Amygdala (tissue), 56 donors: ENCODE measurements at regions not wholly inside any gene's neighbourhood (a gene's known extent, or its start where the extent isn't known, plus 50 kb on each side); places are given as distances from the start of the nearest gene placed in this dataset.

Source experiments
- DNase-seq, 56 donors: peaks; one replicate each; lab custom pipeline; 2025; lab: John Stamatoyannopoulos, UW

DNA sequence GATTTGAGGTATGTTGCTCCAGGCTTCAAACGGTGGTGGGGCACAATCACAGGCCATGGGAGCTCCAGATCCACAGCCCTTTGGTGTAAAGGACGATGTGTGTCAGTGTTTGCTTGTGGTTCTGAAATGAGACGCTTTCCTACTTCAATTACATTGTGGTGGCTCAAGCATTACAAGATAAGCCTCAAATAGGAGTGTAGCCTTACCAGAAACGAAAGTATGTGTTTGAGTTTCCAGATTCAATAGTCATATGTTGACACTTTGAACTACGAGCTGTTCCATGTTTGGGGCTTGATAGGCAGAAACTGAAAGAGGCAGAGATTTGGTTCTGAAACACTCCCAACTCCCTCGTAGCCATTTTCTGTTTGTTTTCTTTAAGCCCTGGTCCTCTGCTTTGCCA lies 187.1 kb downstream of the MYLK4 start:
- no peak for DNase-seq

DNA sequence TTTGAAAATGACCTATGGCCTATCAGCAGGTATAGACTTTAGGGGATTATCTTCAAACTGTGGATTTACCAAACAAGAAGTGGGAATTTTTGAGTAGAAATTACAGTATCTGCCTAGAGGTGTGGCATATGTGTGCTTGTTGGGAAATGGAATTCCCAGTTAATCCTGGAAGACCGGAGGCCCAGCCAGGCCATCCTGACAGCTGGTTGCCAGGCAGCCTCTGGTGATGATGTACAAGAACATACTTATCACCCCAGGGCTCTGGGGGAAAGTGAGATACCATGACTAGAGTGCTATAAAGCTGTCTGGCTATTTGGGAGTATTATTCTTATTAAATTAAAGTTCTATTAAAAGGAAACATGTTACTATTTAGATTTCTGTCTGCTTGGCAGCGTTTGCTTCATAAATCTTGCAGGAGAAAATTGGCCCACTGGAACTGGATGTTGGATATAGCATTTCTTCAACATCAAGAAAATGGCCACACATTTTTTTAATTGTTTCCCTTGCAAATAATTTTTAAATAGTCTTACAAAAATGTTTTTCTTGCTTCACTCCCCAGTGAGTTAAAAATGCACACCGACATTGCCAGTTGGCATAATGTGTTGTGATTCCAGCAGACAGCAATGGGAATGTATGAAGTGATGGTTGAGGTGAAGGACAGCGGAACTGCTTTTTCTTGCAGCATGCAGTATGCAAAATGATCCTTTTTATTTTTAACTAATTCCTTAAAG lies 187.8 kb downstream of the MYLK4 start:
- no peak for DNase-seq

DNA sequence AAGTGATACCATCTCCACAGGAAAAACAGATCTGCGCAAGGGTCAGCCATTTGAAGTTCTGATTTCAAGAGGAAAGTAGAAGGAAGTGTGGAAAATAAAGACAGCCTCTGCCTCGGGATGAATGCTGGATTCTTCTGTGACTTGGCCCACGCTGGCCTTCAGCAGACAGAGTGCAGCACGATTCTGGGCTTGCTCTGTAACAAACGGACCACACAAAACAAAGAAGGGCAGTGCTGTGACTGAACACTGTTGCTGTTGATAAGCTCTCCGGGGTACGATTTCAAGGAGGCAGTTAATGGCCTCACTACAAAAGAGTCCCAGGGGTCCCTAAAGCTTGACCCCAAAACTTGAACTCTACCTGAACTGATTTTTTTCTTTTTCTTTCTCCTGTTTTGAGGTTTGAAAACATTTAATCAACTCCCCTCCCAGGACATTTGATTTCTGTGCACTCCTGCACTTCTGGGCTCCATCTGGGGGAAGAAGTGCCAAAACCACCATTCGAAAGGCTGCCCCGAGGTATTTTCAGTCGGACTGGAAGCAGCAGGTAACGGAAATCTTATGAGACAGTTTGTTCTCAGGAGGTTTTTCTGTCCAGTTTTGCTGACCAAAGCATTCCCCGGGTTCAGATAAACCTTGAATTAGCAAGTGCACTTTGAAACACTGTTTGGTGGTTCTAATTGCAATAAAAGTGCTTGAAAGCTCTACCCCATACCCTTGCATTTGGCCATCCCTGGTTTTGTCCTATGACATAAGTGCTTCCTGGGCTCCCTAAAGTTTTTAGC lies 189.6 kb downstream of the MYLK4 start:
- DNase-seq: peak in 7 of 56 donors; percentile 3 to 30 (median 11)

- DNase-seq: no peak
Measured at GRCh38 chr6:2560140-2560818, 190.4 kb downstream of the MYLK4 start.

GRCh38 chr6:2558861-2559801 lies 191.6 kb downstream of the MYLK4 start:
- no peak for DNase-seq

DNA sequence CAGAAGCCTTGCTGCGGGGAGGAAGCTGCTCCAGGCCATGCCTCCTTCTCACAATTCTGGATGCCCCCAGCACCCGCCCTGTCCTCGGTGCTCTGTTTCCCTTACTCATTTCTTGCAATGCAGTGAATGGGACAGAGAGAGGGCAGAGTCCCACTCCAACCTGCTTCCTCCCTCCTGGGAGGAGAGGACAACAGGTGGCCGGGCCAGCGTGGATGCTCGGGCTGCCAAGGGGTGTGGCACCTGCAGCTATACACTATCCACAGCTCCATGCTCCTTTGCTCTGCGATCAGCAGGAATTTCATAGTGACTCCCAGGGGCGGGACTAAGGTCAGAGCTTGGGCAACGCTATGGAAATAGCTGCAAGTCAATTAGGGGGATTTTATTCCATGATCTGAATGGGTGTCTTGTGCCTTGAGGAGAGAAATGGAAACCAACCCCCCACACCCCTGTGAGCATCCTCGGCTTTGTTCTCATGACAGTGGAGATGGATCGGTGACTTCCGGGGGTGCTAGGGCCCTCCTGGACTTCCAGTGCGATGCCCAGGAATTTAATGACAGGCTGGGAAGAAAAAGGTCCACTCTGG lies 192.5 kb downstream of the MYLK4 start:
- DNase-seq: no peak

GRCh38 chr6:2557181-2557720 lies 193.5 kb downstream of the MYLK4 start:
- no peak for DNase-seq

DNA sequence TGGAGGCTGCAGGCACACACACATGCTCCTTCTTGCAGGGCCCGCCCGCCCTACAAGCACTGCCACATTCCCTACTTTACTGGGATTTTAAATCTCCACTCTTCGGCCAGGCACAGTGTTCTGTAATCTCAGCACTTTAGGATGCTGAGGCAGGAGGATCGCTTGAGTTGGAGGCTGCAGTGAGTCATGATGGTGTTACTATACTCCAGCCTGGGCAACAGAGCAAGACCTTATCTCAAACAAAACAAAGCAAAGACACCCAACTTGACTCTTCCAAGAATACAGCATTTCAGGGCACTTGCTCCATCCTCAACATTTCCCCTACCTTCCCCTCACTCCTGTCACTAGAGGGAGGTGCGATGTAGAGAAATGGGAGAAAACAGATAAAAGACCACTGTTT lies 194.0 kb downstream of the MYLK4 start:
- DNase-seq: no peak

GRCh38 chr6:2554651-2555260 lies 196.0 kb downstream of the MYLK4 start:
- no peak for DNase-seq

- DNase-seq: no peak
Measured at GRCh38 chr6:2552526-2553154, 198.1 kb downstream of the MYLK4 start.

DNA sequence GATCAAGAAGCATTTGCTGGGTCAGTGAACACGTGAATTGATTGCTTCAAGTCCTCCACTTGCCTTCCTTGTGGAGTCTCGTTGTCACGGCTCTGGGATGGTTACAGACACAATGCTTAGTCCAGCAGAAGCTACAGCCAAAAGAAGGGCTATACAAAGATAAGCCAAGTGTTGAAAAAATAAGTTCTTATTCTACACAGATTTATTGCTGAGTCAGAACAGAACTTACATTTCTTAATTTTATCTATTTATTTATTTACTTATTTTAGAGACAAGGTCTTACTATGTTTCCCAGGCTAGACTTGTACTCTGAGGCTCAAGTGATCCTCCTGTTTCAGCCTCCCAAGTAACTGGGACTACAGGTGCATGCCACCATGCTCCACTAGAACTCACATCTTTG lies 199.0 kb downstream of the MYLK4 start:
- no peak for DNase-seq

- no peak for DNase-seq
Measured at GRCh38 chr6:2550247-2550646, 200.5 kb downstream of the MYLK4 start.

DNA sequence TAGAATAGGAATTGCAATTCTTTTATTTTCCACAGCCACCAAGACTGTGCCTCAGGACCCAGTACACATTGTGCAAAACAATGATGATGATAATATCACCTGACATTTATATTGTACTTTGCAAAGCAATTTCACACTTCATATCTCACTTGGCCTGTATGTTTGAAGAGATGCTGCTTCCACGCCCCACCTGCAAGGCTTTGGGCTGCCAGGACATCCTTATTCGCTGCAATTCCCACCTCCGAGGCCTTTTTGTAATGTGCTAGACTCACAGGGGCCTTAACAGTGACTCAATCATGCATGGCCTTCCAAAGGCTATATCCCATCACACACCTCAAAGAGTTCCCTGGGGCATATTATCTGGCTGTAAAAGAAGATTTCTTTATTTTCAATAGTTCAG lies 200.9 kb downstream of the MYLK4 start:
- no peak for DNase-seq

- DNase-seq: no peak
Measured at GRCh38 chr6:2547355-2547754, 203.4 kb downstream of the MYLK4 start.

DNA sequence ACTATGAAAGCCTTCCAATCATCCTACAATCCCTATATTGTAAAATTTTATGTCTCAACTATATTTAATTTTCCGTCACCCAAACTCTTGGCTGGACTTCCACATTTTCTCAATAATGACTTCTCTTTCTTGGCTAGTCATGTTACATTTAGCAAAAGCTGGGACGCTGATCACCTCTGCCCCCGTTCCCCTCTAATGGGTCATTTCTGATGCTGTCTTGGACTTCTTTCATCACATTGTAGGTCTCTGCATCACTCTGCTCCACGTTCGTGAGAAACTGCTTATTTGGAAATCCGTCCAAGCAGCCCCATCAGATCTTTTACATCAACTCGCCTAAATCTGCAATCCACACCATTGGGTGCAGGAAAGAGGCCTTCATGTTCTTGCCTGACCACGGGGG lies 203.8 kb downstream of the MYLK4 start:
- DNase-seq: no peak

GRCh38 chr6:2545383-2546038 lies 205.2 kb downstream of the MYLK4 start:
- no peak for DNase-seq

- no peak for DNase-seq
Measured at GRCh38 chr6:2543321-2543720, 207.4 kb downstream of the MYLK4 start.

- DNase-seq: no peak
Measured at GRCh38 chr6:2542858-2543218, 207.9 kb downstream of the MYLK4 start.
